Sigmoid colon (tissue), 4 donors: ENCODE measurements at regions not wholly inside any gene's neighbourhood (a gene's known extent, or its start where the extent isn't known, plus 50 kb on each side); places are given as distances from the start of the nearest gene placed in this dataset.
A peak's percentile ranks its signal among the peaks of the same experiment; 100 is the strongest.

ENCODE experiments used
- CTCF ChIP-seq, 4 experiments: fragments of 450-650 bp in 3 of 4; fragments of 200-600 bp in 1 of 4; IDR thresholded peaks; one replicate each; pipeline ENCODE4 v1.5.1; 2016 to 2019; ENCODE audit warnings: antibody characterized with exemption in 4 of 4, mild to moderate bottlenecking in 3 of 4, moderate library complexity in 2 of 4
- EP300 ChIP-seq, 4 donors: sonication (generic); formaldehyde crosslinking; IDR thresholded peaks; one replicate each; pipeline ENCODE4 v1.6.1; 2017; ENCODE audit warnings: antibody characterized with exemption in 4 of 4
- POLR2A ChIP-seq, 2 donors: fragments of 450-650 bp; IDR thresholded peaks; one replicate each; pipeline ENCODE4 v1.6.1; 2016; ENCODE audit warnings: antibody characterized with exemption in 2 of 2, mild to moderate bottlenecking in 2 of 2, moderate library complexity in 2 of 2

DNA sequence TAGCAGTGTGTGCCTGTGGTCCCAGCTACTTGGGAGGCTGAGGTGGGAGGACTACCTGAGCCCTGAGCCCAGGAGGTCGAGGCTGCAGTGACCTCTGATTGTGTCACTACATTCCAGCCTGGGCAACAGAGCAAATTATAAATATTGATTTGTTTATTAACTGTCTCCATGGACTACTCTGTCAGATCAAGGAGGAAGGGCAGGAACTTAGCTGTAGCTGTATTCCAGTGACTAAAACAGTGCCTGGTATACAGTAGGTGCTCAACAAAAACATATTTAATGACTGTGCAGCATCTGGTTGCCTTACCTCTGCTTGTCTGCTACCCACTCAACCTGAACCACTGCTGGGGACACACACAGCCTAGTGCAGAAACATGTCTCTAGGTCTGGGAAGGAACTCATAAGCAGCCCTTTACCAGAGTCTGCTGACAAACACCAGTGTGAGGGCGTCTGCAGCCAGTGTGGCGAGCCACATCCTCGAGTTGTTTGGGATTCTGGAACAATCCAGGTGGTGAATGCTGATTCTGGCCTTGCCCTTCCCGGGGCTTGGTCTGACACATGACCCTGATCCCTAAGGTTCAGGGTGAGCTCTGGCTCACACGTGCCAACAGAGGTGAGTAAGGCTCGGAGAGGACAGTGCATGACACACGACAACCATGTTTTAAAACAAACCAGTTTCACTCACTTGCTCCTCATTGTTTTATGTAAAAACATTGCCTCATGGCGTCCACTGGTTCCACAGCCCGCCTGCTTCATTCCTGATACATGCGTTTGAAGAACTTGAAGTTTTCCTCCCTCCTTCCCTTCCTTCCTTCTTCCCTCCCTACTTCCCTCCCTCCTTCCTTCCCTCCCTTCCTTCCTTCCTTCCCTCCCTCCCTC is 117.9 kb upstream of the ZNF217 start:
- no peak for TF ChIP-seq CTCF (IDR thresholded peaks at IDR 0.05)
- TF ChIP-seq EP300 (IDR thresholded peaks at IDR 0.05): no peak
- TF ChIP-seq POLR2A (IDR thresholded peaks at IDR 0.05): peak in 1 of 2 donors; percentile 7
